Pancreas (tissue), 10 donors: ENCODE measurements at regions not wholly inside any gene's neighbourhood (a gene's known extent, or its start where the extent isn't known, plus 50 kb on each side); places are given as distances from the start of the nearest gene placed in this dataset.

ENCODE experiments used
- ATAC-seq, 4 donors: fragments of 200-7000 bp; cut with Tn5 transposase; one replicate each; pipeline versions ENCODE4 v1.8.0 to v1.9.1; 2020; ENCODE audit warnings: mild to moderate bottlenecking in 4 of 4, moderate library complexity in 4 of 4
- DNase-seq, 6 donors: peaks; one replicate each; pipeline ENCODE4 v3.0.0-alpha.2; 2020
- FAIRE-seq: peaks from 2 replicates; lab custom pipeline; 2012; peaks lifted over from hg19 to GRCh38; lab: Jason Lieb, UNC
- H3K27ac ChIP-seq, 4 donors: fragments of 200-600 bp; sonication (generic); 1 replicate in 3 of 4; 2 replicates in 1 of 4; pipeline versions ENCODE4 v1.5.0 to v1.8.0; 2020
- H3K27me3 ChIP-seq, 4 donors: fragments of 200-600 bp; one replicate each; pipeline ENCODE4 v1.8.0; 2021
- H3K36me3 ChIP-seq, 3 donors: fragments of 200-600 bp; sonication (generic) in 1 of 3; one replicate each; pipeline versions ENCODE4 v1.5.0 to v1.8.0; 2020 to 2021
- H3K4me1 ChIP-seq, 3 donors: fragments of 200-600 bp; one replicate each; pipeline ENCODE4 v1.8.0; 2021
- H3K4me3 ChIP-seq, 4 donors: fragments of 200-600 bp; sonication (generic) in 2 of 4; one replicate each; pipeline versions ENCODE4 v1.5.0 to v1.8.0; 2020 to 2021
- H3K9me3 ChIP-seq, 4 donors: fragments of 200-600 bp; one replicate each; pipeline ENCODE4 v1.8.0; 2021
- CTCF ChIP-seq, 4 donors: fragments of 200-600 bp; sonication (generic) in 3 of 4; IDR thresholded peaks; one replicate each; pipeline versions ENCODE4 v1.5.0 to v1.8.0; 2021; ENCODE audit warnings: antibody characterized with exemption in 4 of 4
- WGBS, 2 donors: extraction: QIAGEN DNeasy Blood & Tissue Kit; methylation state at CpG; one replicate each; pipeline ENCODE4 v1.1.7; 2013; 5-methylcytosine and 5-hydroxymethylcytosine counted together
- intact Hi-C, 3 donors: fragments of 100-400 bp; cut with DNase I; formaldehyde crosslinking; loops; one replicate each; pipeline versions ENCODE4 v1.11.1 to v1.14.2; 2022
- donor health status: healthy with polysubstance abuse.
- donor health status: DM: no; HTN: no; CAD: no; lungs with moderate emphysema.
- donor health status: DM: no; HTN: no; CAD: no.
- donor health status: control.
- donor health status: control.
- donor health status: Bipolar disorder and iron deficiency.
- donor health status: DM: yes; HTN: yes; CAD: no.
- donor health status: DM: no; HTN: no; CAD: no.
- donor health status: DM: no; HTN: no; CAD: no.
- donor health status: DM: yes; HTN: yes; CAD: no.

GRCh38 chr20:22431419-22431818, 153.0 kb downstream of the FOXA2 start:
- intact Hi-C loops, result no loop called here
- H3K36me3 ChIP-seq, result no peaks in the 10 kb centered on the region
- WGBS, 2 donors, result 70% methylated on average over 2 of the region's 2 CpGs
- H3K4me1 ChIP-seq, result peaks cover 0 to 6% (median 0%) of the 10 kb centered on the region in 3 donors
- no peak for FAIRE-seq
- H3K27me3 ChIP-seq, result no peaks in the 10 kb centered on the region
- no peak overlapping the region for H3K27ac ChIP-seq
- TF ChIP-seq CTCF (IDR thresholded peaks at IDR 0.05), result no peak
- H3K9me3 ChIP-seq, result no peaks in the 10 kb centered on the region
- no peak for ATAC-seq
- H3K4me3 ChIP-seq, result no peak overlapping the region
- DNase-seq, result no peak

- Histone ChIP-seq H3K9me3 (no peaks in the 10 kb centered on the region), H3K27me3 (no peaks in the 10 kb centered on the region), H3K27ac (no peak overlapping the region), H3K4me1 (peaks cover 0 to 6% (median 0%) of the 10 kb centered on the region in 3 donors), H3K36me3 (no peaks in the 10 kb centered on the region), H3K4me3 (no peak overlapping the region)
- intact Hi-C loops, result no loop called here
- no peak for TF ChIP-seq CTCF (IDR thresholded peaks at IDR 0.05)
- no peak for DNase-seq
- no peak for ATAC-seq
- WGBS, 2 donors, result 78 to 85% methylated on average over 11 of the region's 11 CpGs
- FAIRE-seq, result no peak
Observed at GRCh38 chr20:22430746-22431168, 153.6 kb downstream of the FOXA2 start.

GRCh38 chr20:22430154-22430745, 154.1 kb downstream of the FOXA2 start:
- no peak for FAIRE-seq
- no peaks in the 10 kb centered on the region for H3K36me3 ChIP-seq
- H3K27me3 ChIP-seq, result no peaks in the 10 kb centered on the region
- no peak for DNase-seq
- peaks cover 0 to 7% (median 0%) of the 10 kb centered on the region in 3 donors for H3K4me1 ChIP-seq
- WGBS, 2 donors, result 62 to 65% methylated on average over 15 of the region's 15 CpGs
- no peak overlapping the region for H3K27ac ChIP-seq
- no peak for TF ChIP-seq CTCF (IDR thresholded peaks at IDR 0.05)
- no peaks in the 10 kb centered on the region for H3K9me3 ChIP-seq
- no peak overlapping the region for H3K4me3 ChIP-seq
- no peak for ATAC-seq
- intact Hi-C loops, result no loop called here

- no peaks in the 10 kb centered on the region for H3K27me3 ChIP-seq
- peaks cover 0 to 9% (median 0%) of the 10 kb centered on the region in 3 donors for H3K4me1 ChIP-seq
- H3K36me3 ChIP-seq, result no peaks in the 10 kb centered on the region
- H3K27ac ChIP-seq, result no peak overlapping the region
- 64 to 66% methylated on average over 10 of the region's 10 CpGs for WGBS, 2 donors
- H3K4me3 ChIP-seq, result no peak overlapping the region
- no peaks in the 10 kb centered on the region for H3K9me3 ChIP-seq
- FAIRE-seq (no peak), DNase-seq (no peak), ATAC-seq (peak in 1 of 4 donors; percentile 49)
- TF ChIP-seq CTCF (IDR thresholded peaks at IDR 0.05), result no peak
- intact Hi-C loops, result no loop called here
Observed at GRCh38 chr20:22429175-22430153, 154.9 kb downstream of the FOXA2 start.
